Gastrocnemius medialis (tissue), 4 donors: ENCODE measurements at regions not wholly inside any gene's neighbourhood (a gene's known extent, or its start where the extent isn't known, plus 50 kb on each side); places are given as distances from the start of the nearest gene placed in this dataset.

ENCODE experiments used
- ATAC-seq, 2 donors: fragments of 150-250 bp; one replicate each; pipeline ENCODE4 v1.9.1; 2016
- DNase-seq, 2 donors: peaks; one replicate each; pipeline ENCODE4 v3.0.0-alpha.2; 2019
- H3K27ac ChIP-seq, 4 donors: fragments of 200-600 bp; sonication (generic); 1 replicate in 1 of 4; 2 replicates in 3 of 4; pipeline ENCODE4 v1.5.1; 2016 to 2018; ENCODE audit warnings: mild to moderate bottlenecking in 2 of 4, moderate library complexity in 1 of 4
- H3K27me3 ChIP-seq, 3 donors: fragments of 200-600 bp; sonication (generic) in 2 of 3; 1 replicate in 1 of 3; 2 replicates in 2 of 3; pipeline versions ENCODE4 v1.5.1 to v1.6.0; 2016 to 2019; ENCODE audit warnings: mild to moderate bottlenecking in 1 of 3, moderate library complexity in 1 of 3
- H3K36me3 ChIP-seq, 2 donors: fragments of 200-600 bp; sonication (generic) in 1 of 2; one replicate each; pipeline ENCODE4 v1.5.1; 2017 to 2018
- H3K4me1 ChIP-seq, 2 donors: fragments of 200-600 bp; sonication (generic) in 1 of 2; one replicate each; pipeline ENCODE4 v1.5.1; 2016 to 2017; ENCODE audit warnings: mild to moderate bottlenecking in 2 of 2
- H3K4me3 ChIP-seq, 4 donors: fragments of 200-600 bp; sonication (generic) in 3 of 4; 1 replicate in 1 of 4; 2 replicates in 3 of 4; pipeline ENCODE4 v1.5.1; 2016 to 2019; ENCODE audit warnings: mild to moderate bottlenecking in 2 of 4
- H3K9me3 ChIP-seq, 3 donors: fragments of 200-600 bp; sonication (generic) in 2 of 3; 1 replicate in 1 of 3; 2 replicates in 2 of 3; pipeline ENCODE4 v1.5.1; 2016 to 2019
- POLR2A ChIP-seq, 2 donors: fragments of 450-650 bp; IDR thresholded peaks; one replicate each; pipeline ENCODE4 v1.6.1; 2017; ENCODE audit warnings: antibody characterized with exemption in 2 of 2, mild to moderate bottlenecking in 2 of 2, moderate library complexity in 2 of 2
- in situ Hi-C, 4 donors: fragments of 200-750 bp; cut with MboI; loops; one replicate each; pipeline versions ENCODE4 v1.15.0 to v1.8.0; 2017; ENCODE audit warnings: low sequenced_read_pairs in 4 of 4
- intact Hi-C: fragments of 100-400 bp; cut with DNase I; formaldehyde crosslinking; loops from one replicate; pipeline ENCODE4 v1.15.1; 2023; ENCODE audit warnings: low total_unique reads
- TF ChIP-seq, protein P1 (sequence below), 5 experiments: fragments of 450-650 bp in 3 of 5; fragments of 200-600 bp in 2 of 5; sonication (generic) in 2 of 5; IDR thresholded peaks in 4 of 5; conservative IDR thresholded peaks in 1 of 5; 1 replicate in 4 of 5; 2 replicates in 1 of 5; pipeline ENCODE4 v1.5.1; 2016 to 2019; ENCODE audit warnings: antibody characterized with exemption in 5 of 5, mild to moderate bottlenecking in 3 of 5, moderate library complexity in 3 of 5

GRCh38 chr13:42453091-42453645 is 120.8 kb upstream of the TNFSF11 start:
- Histone ChIP-seq H3K4me1 (no peaks in the 10 kb centered on the region), H3K27me3 (no peaks in the 10 kb centered on the region), H3K4me3 (no peak overlapping the region), H3K27ac (no peak overlapping the region), H3K9me3 (no peaks in the 10 kb centered on the region), H3K36me3 (no peaks in the 10 kb centered on the region)
- no peak for ATAC-seq
- intact Hi-C loops = no loop called here
- TF ChIP-seq, protein P1, sequence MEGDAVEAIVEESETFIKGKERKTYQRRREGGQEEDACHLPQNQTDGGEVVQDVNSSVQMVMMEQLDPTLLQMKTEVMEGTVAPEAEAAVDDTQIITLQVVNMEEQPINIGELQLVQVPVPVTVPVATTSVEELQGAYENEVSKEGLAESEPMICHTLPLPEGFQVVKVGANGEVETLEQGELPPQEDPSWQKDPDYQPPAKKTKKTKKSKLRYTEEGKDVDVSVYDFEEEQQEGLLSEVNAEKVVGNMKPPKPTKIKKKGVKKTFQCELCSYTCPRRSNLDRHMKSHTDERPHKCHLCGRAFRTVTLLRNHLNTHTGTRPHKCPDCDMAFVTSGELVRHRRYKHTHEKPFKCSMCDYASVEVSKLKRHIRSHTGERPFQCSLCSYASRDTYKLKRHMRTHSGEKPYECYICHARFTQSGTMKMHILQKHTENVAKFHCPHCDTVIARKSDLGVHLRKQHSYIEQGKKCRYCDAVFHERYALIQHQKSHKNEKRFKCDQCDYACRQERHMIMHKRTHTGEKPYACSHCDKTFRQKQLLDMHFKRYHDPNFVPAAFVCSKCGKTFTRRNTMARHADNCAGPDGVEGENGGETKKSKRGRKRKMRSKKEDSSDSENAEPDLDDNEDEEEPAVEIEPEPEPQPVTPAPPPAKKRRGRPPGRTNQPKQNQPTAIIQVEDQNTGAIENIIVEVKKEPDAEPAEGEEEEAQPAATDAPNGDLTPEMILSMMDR (IDR thresholded peaks at IDR 0.05 in 4 of 5, conservative IDR thresholded peaks at IDR 0.05 in 1 of 5) = no peak
- no peak for DNase-seq
- in situ Hi-C loops = no loop called here

- TF ChIP-seq, protein P1 (IDR thresholded peaks at IDR 0.05 in 4 of 5, conservative IDR thresholded peaks at IDR 0.05 in 1 of 5) = no peak
- no peak for TF ChIP-seq POLR2A (IDR thresholded peaks at IDR 0.05)
- Histone ChIP-seq H3K36me3 (no peaks in the 10 kb centered on the region), H3K9me3 (no peaks in the 10 kb centered on the region), H3K27ac (no peak overlapping the region), H3K4me3 (no peak overlapping the region), H3K4me1 (no peaks in the 10 kb centered on the region), H3K27me3 (no peaks in the 10 kb centered on the region)
- no peak for ATAC-seq
- intact Hi-C loops = no loop called here
- in situ Hi-C loops = loop anchor here in 1 of 4 donors (5.0 kb wide), 1 partner anchor 58 kb away; no protein-coding TSS in a partner anchor
- no peak for DNase-seq
Measured at GRCh38 chr13:42454749-42455148, 119.2 kb upstream of the TNFSF11 start.

DNA sequence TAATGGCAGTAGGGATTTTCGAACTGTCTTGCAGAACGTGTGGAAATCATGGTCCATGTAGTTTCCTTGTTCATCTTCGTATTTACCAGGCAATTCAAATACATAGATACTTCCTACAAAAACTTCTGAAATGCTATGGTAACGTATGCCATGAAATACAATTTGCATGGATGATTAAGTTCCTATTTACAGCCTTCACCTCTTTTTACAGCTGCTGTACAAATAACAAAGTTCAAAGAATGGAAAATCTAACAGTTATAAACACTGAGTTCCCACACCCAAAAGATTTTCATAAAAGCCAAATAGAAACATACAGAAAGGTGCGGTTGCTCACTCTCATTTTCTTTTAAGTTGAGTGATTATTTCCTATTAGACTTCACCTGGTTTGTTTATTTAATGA is 115.8 kb upstream of the TNFSF11 start:
- Histone ChIP-seq H3K27me3 (no peaks in the 10 kb centered on the region), H3K4me3 (no peak overlapping the region), H3K9me3 (no peaks in the 10 kb centered on the region), H3K36me3 (no peaks in the 10 kb centered on the region), H3K4me1 (no peaks in the 10 kb centered on the region), H3K27ac (no peak overlapping the region)
- ATAC-seq = no peak
- intact Hi-C loops = no loop called here
- in situ Hi-C loops = loop anchor here in 1 of 4 donors (5.0 kb wide), 1 partner anchor 54 kb away; no protein-coding TSS in a partner anchor
- TF ChIP-seq, protein P1 (IDR thresholded peaks at IDR 0.05 in 4 of 5, conservative IDR thresholded peaks at IDR 0.05 in 1 of 5) = no peak
- no peak for TF ChIP-seq POLR2A (IDR thresholded peaks at IDR 0.05)
- no peak for DNase-seq

- in situ Hi-C loops (no loop called here), intact Hi-C loops (no loop called here)
- H3K4me1 ChIP-seq = no peaks in the 10 kb centered on the region
- no peak for DNase-seq
- H3K27ac ChIP-seq = no peak overlapping the region
- TF ChIP-seq, protein P1 (IDR thresholded peaks at IDR 0.05 in 4 of 5, conservative IDR thresholded peaks at IDR 0.05 in 1 of 5) = no peak
- TF ChIP-seq POLR2A (IDR thresholded peaks at IDR 0.05) = no peak
- no peaks in the 10 kb centered on the region for H3K9me3 ChIP-seq
- no peaks in the 10 kb centered on the region for H3K27me3 ChIP-seq
- H3K4me3 ChIP-seq = no peak overlapping the region
- H3K36me3 ChIP-seq = no peaks in the 10 kb centered on the region
- ATAC-seq = no peak
Measured at GRCh38 chr13:42466123-42466522, 107.8 kb upstream of the TNFSF11 start.

DNA sequence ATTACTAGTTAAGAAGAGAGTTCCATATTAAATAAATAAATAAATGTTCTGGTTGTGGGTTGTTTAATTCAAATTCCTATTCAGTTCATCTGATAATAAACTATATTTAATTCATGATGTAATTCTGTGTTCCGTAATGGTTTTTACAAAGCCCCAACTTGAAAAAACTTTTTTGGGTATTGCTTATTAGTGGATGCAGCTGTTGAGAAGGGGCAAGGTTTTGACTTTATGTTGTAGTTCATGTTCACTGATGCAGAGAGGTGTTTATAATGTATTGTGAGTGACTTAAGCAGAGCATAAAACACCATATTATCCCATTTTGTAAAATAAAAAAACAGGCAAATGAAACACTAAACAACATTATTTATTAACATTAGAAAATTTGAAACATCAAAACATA is 107.3 kb upstream of the TNFSF11 start:
- ATAC-seq = no peak
- no peaks in the 10 kb centered on the region for H3K27me3 ChIP-seq
- H3K4me3 ChIP-seq = no peak overlapping the region
- no peak overlapping the region for H3K27ac ChIP-seq
- in situ Hi-C loops (no loop called here), intact Hi-C loops (no loop called here)
- TF ChIP-seq POLR2A (IDR thresholded peaks at IDR 0.05) = no peak
- TF ChIP-seq, protein P1 (IDR thresholded peaks at IDR 0.05 in 4 of 5, conservative IDR thresholded peaks at IDR 0.05 in 1 of 5) = no peak
- H3K4me1 ChIP-seq = no peaks in the 10 kb centered on the region
- H3K36me3 ChIP-seq = no peaks in the 10 kb centered on the region
- DNase-seq = no peak
- no peaks in the 10 kb centered on the region for H3K9me3 ChIP-seq
